Upper lobe of left lung (tissue), 4 donors: ENCODE measurements at regions not wholly inside any gene's neighbourhood (a gene's known extent, or its start where the extent isn't known, plus 50 kb on each side); places are given as distances from the start of the nearest gene placed in this dataset.

Experiments
- CTCF ChIP-seq, 6 experiments: fragments of 450-650 bp in 4 of 6; fragments of 200-600 bp in 2 of 6; sonication (generic) in 2 of 6; IDR thresholded peaks; one replicate each; pipeline ENCODE4 v1.5.1; 2016 to 2019; ENCODE audit warnings: antibody characterized with exemption in 6 of 6
- EP300 ChIP-seq, 4 donors: sonication (generic); formaldehyde crosslinking; IDR thresholded peaks; one replicate each; pipeline ENCODE4 v1.5.1; 2017; ENCODE audit warnings: antibody characterized with exemption in 4 of 4, control low read depth in 2 of 4
- POLR2A ChIP-seq, 4 donors: fragments of 450-650 bp; IDR thresholded peaks; one replicate each; pipeline ENCODE4 v1.5.1; 2016 to 2017; ENCODE audit warnings: antibody characterized with exemption in 4 of 4, mild to moderate bottlenecking in 2 of 4
- POLR2AphosphoS5 ChIP-seq, 2 donors: sonication (generic); formaldehyde crosslinking; IDR thresholded peaks; one replicate each; pipeline ENCODE4 v1.5.1; 2017; ENCODE audit warnings: antibody characterized with exemption in 2 of 2

GRCh38 chr2:185895828-185896693 lies 157.5 kb downstream of the FSIP2 start:
- TF ChIP-seq POLR2A (IDR thresholded peaks at IDR 0.05) (no peak), CTCF (IDR thresholded peaks at IDR 0.05) (no peak), EP300 (IDR thresholded peaks at IDR 0.05) (no peak), POLR2AphosphoS5 (IDR thresholded peaks at IDR 0.05) (no peak)
